ENCODE measurements at regions not wholly inside any gene's neighbourhood (a gene's known extent, or its start where the extent isn't known, plus 50 kb on each side); places are given as distances from the start of the nearest gene placed in this dataset.
"Not testable (repeated sequence)": the region's sequence is repeated elsewhere in the genome, so short reads cannot be mapped to it uniquely, and the experiment has no call there.

DNA sequence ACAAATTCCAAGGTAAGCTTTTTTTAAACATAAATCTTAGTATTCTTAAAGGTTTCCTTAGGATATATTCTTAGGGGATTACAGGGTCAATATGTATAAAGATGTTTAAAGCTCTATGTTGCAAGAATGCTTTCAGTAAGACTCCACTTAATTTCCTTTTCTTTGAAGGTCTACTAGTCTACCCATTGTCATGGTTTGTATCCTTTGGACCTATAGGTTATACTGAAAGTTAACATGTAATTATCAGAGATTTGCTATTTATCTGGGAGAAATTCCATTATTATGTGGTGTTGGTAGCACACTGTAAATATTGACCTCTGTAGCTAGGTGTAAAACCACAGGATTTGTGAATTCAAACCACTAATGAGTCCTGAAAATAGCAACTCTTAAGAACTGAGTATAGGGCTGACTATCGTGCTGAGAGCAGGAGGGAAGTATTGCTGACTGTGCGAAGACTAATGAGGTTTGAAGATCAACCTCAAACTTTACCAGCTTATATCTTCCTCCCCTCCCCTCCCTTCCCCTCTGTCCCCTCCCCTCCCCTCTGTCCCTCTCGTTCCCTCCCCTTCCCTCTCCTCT is 85.6 kb downstream of the GADD45G start:
- no peak overlapping the region for H3K4me3 Mint-ChIP-seq
- H3K27ac Mint-ChIP-seq = no peak overlapping the region
- peaks cover 30% of the 10 kb centered on the region for H3K4me1 Mint-ChIP-seq
- H3K27me3 Mint-ChIP-seq (ENCODE audit: low read depth, poor library complexity) = peaks cover 25% of the 10 kb centered on the region
- H3K9me3 Mint-ChIP-seq = no peaks in the 10 kb centered on the region
- no peaks in the 10 kb centered on the region for H3K36me3 Mint-ChIP-seq (ENCODE audit: low read depth)
- TF ChIP-seq, protein P1, sequence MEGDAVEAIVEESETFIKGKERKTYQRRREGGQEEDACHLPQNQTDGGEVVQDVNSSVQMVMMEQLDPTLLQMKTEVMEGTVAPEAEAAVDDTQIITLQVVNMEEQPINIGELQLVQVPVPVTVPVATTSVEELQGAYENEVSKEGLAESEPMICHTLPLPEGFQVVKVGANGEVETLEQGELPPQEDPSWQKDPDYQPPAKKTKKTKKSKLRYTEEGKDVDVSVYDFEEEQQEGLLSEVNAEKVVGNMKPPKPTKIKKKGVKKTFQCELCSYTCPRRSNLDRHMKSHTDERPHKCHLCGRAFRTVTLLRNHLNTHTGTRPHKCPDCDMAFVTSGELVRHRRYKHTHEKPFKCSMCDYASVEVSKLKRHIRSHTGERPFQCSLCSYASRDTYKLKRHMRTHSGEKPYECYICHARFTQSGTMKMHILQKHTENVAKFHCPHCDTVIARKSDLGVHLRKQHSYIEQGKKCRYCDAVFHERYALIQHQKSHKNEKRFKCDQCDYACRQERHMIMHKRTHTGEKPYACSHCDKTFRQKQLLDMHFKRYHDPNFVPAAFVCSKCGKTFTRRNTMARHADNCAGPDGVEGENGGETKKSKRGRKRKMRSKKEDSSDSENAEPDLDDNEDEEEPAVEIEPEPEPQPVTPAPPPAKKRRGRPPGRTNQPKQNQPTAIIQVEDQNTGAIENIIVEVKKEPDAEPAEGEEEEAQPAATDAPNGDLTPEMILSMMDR (IDR thresholded peaks at IDR 0.05) = no peak
- no peak for DNase-seq

DNA sequence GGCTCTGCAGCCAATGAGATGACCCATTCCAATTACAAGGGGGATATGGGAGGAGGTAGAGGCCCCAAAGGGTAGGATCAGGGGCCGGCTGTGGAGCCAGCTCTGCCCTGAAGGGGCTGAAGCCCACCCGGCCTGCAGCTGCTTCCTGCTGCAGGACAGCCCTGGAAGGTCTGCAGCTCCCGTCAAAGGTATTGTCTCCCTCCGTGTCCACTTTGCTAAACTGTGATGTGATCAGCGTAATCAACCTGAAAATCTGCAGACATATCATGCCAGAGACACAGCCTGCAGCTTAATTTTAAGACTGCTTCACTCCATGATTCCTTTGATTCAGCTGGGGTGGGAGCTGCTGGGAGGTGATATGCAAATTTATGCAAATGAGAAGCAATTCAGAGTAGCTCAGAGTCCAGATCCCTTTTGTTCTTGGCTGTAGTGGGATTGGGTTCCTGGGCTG is 90.7 kb downstream of the GADD45G start:
- H3K4me3 Mint-ChIP-seq = no peak overlapping the region

DNA sequence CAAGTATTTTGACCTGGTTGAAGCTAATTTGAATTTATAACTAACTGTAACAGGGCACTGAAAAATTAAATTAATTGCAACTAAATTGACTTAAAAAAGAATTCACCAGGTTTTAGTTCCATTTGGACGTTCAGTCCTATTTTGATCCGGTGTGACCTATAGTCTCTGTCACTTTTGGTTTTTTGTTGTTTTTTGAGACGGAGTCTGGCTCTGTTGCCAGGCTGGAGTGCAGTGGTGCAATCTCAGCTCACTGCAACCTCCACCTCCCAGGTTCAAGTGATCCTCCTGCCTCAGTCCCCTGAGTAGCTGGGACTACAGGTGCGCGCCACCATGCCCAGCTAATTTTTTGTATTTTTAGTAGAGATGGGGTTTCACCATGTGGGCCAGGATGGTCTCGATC is 91.2 kb downstream of the GADD45G start:
- not testable (repeated sequence) for H3K4me3 Mint-ChIP-seq; H3K36me3 Mint-ChIP-seq (ENCODE audit: low read depth); H3K9me3 Mint-ChIP-seq; H3K4me1 Mint-ChIP-seq; DNase-seq; H3K27ac Mint-ChIP-seq
- peaks cover 26% of the 10 kb centered on the region for H3K27me3 Mint-ChIP-seq (ENCODE audit: low read depth, poor library complexity)

More for the DNA sequence above, 90.7 kb downstream of the GADD45G start:
- H3K36me3 Mint-ChIP-seq (ENCODE audit: low read depth) = no peaks in the 10 kb centered on the region
- H3K27ac Mint-ChIP-seq = no peak overlapping the region
- TF ChIP-seq, protein P1 (IDR thresholded peaks at IDR 0.05) = no peak
- DNase-seq = no peak
- H3K9me3 Mint-ChIP-seq = no peaks in the 10 kb centered on the region
- peaks cover 26% of the 10 kb centered on the region for H3K27me3 Mint-ChIP-seq (ENCODE audit: low read depth, poor library complexity)
- peaks cover 9% of the 10 kb centered on the region for H3K4me1 Mint-ChIP-seq

DNA sequence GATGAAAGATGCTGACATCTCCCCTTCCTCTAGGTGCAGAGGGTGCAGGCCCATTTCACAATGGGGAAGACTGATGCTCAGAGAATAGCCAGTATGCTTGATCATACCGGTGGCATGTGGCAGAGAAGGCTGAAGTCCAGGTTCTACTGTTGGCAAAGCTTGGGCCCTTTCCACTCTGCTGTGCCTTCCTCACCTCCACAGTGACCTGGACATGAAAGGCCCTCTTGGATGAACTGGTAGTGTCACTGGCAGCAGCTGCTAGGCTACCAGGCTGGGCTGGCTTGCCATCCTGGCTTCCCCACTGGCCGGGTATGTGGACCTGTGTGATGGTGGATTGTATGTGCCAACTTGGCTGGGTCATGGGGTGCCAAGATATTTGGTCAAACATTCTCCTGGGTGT is 92.0 kb downstream of the GADD45G start:
- Mint-ChIP-seq H3K9me3 (no peaks in the 10 kb centered on the region), H3K27ac (no peak overlapping the region), H3K4me1 (peaks cover 9% of the 10 kb centered on the region), H3K36me3 (ENCODE audit: low read depth) (no peaks in the 10 kb centered on the region), H3K4me3 (no peak overlapping the region), H3K27me3 (ENCODE audit: low read depth, poor library complexity) (peaks cover 26% of the 10 kb centered on the region)
- TF ChIP-seq, protein P1 (IDR thresholded peaks at IDR 0.05) = no peak
- DNase-seq = no peak

DNA sequence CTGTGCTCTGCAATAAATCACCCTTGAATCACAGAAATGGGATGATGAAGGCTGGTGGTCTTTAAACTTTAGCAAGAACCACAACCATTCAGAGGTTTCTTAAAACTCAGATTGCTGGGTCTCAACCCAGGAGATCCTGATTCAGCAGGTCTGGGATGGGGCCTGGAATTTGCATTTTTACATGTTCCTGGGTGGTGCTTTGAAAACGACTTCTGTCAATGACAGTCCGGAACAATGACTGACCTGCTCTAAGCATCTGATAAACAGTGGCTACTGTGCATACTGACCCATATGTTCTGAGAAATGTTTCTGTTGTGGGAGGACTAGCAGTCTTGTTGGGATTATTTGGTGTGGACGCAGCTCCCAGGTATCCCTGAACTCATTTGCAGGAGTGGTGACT is 92.7 kb downstream of the GADD45G start:
- TF ChIP-seq, protein P1 (IDR thresholded peaks at IDR 0.05) = no peak
- peaks cover 9% of the 10 kb centered on the region for H3K4me1 Mint-ChIP-seq
- H3K27ac Mint-ChIP-seq = no peak overlapping the region
- H3K36me3 Mint-ChIP-seq (ENCODE audit: low read depth) = no peaks in the 10 kb centered on the region
- H3K4me3 Mint-ChIP-seq = no peak overlapping the region
- peaks cover 26% of the 10 kb centered on the region for H3K27me3 Mint-ChIP-seq (ENCODE audit: low read depth, poor library complexity)
- H3K9me3 Mint-ChIP-seq = no peaks in the 10 kb centered on the region
- DNase-seq = no peak

DNA sequence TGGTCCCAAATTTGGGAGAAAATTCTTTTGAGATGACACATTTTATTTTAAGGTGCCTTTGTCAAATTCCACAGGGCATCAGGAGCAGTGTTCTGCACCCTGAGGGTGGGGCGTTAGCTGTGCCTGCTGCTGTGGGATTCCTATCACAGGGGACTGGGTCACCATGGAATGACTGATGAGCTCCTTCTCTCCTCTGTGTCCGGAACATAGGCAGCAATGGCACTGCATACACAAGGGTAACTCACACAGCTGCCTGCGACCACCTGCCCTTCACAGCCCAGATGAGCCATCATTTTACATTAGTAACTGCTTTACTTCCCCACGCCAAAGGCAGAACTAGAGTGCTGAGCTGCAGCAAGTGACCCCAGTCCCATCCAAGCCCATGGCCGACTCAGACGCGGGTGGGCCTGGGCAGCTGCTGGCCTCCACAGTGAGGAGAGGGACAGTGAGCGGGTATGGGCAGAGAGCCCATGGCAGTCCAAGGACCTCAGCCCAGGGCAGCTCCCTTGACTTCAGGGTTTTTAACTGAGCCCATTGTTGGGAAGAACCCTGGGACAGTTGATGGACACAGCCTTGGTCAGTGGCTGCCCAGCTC is 93.7 kb downstream of the GADD45G start:
- H3K27me3 Mint-ChIP-seq (ENCODE audit: low read depth, poor library complexity) = peaks cover 27% of the 10 kb centered on the region
- TF ChIP-seq, protein P1 (IDR thresholded peaks at IDR 0.05) = no peak
- no peak overlapping the region for H3K4me3 Mint-ChIP-seq
- no peaks in the 10 kb centered on the region for H3K36me3 Mint-ChIP-seq (ENCODE audit: low read depth)
- H3K9me3 Mint-ChIP-seq = no peaks in the 10 kb centered on the region
- H3K4me1 Mint-ChIP-seq = peaks cover 9% of the 10 kb centered on the region
- H3K27ac Mint-ChIP-seq = no peak overlapping the region
- no peak for DNase-seq
